Naive thymus-derived CD8-positive, alpha-beta T cell (primary cell): ENCODE measurements at regions not wholly inside any gene's neighbourhood (a gene's known extent, or its start where the extent isn't known, plus 50 kb on each side); places are given as distances from the start of the nearest gene placed in this dataset.

ENCODE experiments used
- ATAC-seq, 2 donors: fragments of 150-1000 bp; cut with Tn5 transposase in 1 of 2; sonication (Bioruptor Pico), chemical (Tn5 transposase) in 1 of 2; 1 replicate in 1 of 2; 2 replicates in 1 of 2; pipeline ENCODE4 v1.10.0; 2021; ENCODE audit warnings: mild to moderate bottlenecking in 2 of 2, moderate library complexity in 2 of 2
- POLR2A ChIA-PET: fragments of 350-600 bp; sonication (Branson Sonifier 250); formaldehyde crosslinking; loops from one replicate; lab custom pipeline; 2021; ENCODE audit warnings: antibody characterized with exemption; lab: Charles Lee
- DNase-seq, 10 donors: peaks; one replicate each; pipeline versions ENCODE4 v3.0.0 to v3.0.0-alpha.2; 2020 to 2022
- H3K27ac Mint-ChIP-seq, 10 donors: one replicate each; pipeline ENCODE4 v1.8.0; 2020 to 2022; ENCODE audit warnings: mild to moderate bottlenecking in 10 of 10, mixed read lengths in 10 of 10, moderate library complexity in 4 of 10, inconsistent platforms in 1 of 10
- H3K27me3 Mint-ChIP-seq, 5 donors: one replicate each; pipeline ENCODE4 v1.8.0; 2021 to 2022; ENCODE audit warnings: mixed read lengths in 5 of 5
- H3K36me3 Mint-ChIP-seq, 3 donors: one replicate each; pipeline ENCODE4 v1.8.0; 2020 to 2022; ENCODE audit warnings: mixed read lengths in 3 of 3, mild to moderate bottlenecking in 2 of 3, inconsistent platforms in 1 of 3
- H3K4me1 Mint-ChIP-seq, 4 donors: one replicate each; pipeline ENCODE4 v1.8.0; 2021 to 2022; ENCODE audit warnings: mixed read lengths in 4 of 4
- H3K4me3 Mint-ChIP-seq, 10 donors: one replicate each; pipeline ENCODE4 v1.8.0; 2020 to 2022; ENCODE audit warnings: mild to moderate bottlenecking in 10 of 10, mixed read lengths in 10 of 10, moderate library complexity in 6 of 10, inconsistent platforms in 1 of 10
- H3K9me3 Mint-ChIP-seq, 9 donors: one replicate each; pipeline ENCODE4 v1.8.0; 2020 to 2022; ENCODE audit warnings: mixed read lengths in 9 of 9, mild to moderate bottlenecking in 3 of 9, inconsistent platforms in 1 of 9, moderate library complexity in 1 of 9

DNA sequence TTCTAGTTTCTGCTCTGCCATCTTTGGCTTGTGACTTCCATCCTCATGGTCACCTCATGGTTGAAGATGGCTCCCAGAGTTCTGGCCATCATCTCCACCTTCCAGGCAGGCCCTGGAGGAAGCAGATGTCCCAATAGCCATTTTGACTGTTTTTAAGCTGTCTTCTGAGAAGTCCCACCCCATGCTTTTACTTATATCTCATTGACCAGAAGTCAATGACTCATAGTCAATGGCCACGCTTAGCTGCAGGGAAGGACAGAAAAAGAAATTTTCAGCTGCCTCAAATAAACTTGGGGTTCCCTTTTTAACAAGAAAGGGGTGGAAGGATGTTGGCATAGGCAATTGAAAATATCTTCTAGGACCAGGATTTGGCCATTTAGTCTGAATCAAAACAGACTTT, 168.1 kb downstream of the AACS start:
- Mint-ChIP-seq H3K4me3 (no peak overlapping the region), H3K27me3 (peaks cover 4 to 22% (median 15%) of the 10 kb centered on the region in 5 donors), H3K4me1 (no peaks in the 10 kb centered on the region), H3K9me3 (no peaks in the 10 kb centered on the region), H3K27ac (no peak overlapping the region), H3K36me3 (no peaks in the 10 kb centered on the region)
- DNase-seq: no peak
- POLR2A ChIA-PET: no interaction called here
- no peak for ATAC-seq

DNA sequence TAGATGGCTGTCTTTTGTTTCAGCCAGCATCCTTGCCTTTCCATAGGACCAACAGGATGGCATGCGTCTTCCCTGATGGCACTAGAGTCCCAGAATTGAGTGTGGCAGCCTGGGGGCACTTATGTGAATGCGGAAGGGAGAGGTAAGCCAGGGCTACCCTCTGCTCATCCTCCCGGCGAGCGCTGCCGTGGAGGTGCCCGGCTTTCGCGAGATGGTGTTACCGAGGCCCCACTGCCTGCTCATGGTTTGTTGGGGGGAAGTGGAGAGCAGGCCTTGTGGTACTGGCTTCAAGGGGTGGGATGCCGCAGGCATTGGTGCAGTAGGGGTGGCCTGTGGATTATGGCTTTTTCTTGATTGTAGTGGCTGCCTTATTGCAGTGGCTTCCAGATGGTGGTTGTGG, 174.3 kb downstream of the AACS start:
- no peak for ATAC-seq
- Mint-ChIP-seq H3K27me3 (peaks cover 13 to 34% (median 28%) of the 10 kb centered on the region in 5 donors), H3K27ac (no peak overlapping the region), H3K4me3 (no peak overlapping the region), H3K9me3 (no peaks in the 10 kb centered on the region), H3K36me3 (no peaks in the 10 kb centered on the region), H3K4me1 (no peaks in the 10 kb centered on the region)
- POLR2A ChIA-PET: no interaction called here
- no peak for DNase-seq

DNA sequence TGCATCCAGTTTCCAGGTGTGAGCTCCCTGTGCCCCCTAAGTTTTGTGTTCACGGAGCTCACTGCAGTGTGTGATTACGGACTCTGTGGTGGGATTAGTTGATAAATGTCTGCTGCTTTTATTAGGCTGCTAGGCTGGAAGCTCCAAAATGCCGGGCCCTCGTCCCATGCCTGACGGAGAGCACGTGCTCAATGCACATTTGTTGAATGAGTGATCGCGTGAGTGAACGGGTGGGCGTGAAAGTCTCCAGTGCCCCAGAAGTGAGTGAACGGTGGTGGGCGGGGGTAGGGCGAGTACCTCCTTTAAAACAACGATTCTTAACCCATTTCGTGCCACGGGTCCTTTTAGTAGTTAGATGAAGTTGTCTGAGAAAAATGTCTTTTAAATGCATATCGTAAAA, 175.5 kb downstream of the AACS start:
- POLR2A ChIA-PET: no interaction called here
- H3K27me3 Mint-ChIP-seq: peaks cover 9 to 38% (median 25%) of the 10 kb centered on the region in 5 donors
- H3K4me3 Mint-ChIP-seq: no peak overlapping the region
- H3K4me1 Mint-ChIP-seq: no peaks in the 10 kb centered on the region
- H3K36me3 Mint-ChIP-seq: no peaks in the 10 kb centered on the region
- DNase-seq (no peak), ATAC-seq (no peak)
- no peak overlapping the region for H3K27ac Mint-ChIP-seq
- no peaks in the 10 kb centered on the region for H3K9me3 Mint-ChIP-seq

DNA sequence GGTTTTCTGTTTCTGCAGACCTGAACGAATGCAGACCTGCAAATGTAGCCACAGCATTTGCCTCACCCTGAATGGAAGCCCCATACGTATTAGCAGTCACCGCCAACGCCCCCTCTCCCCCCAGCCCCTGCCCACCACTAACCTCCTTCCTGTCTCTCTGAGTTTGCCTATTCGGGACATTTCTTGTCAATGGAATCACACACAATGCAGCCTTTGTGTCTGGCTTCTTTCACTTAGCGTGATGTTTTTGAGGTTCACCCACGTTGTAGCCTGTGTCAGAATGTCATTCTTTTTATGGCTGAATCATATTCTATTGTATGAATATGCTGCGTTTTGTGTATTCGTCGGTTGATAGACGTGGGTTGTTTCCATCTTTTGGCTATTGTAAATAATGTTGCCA, 178.6 kb downstream of the AACS start:
- no peaks in the 10 kb centered on the region for H3K9me3 Mint-ChIP-seq
- H3K27me3 Mint-ChIP-seq: peaks cover 15 to 38% (median 18%) of the 10 kb centered on the region in 5 donors
- POLR2A ChIA-PET: no interaction called here
- H3K4me1 Mint-ChIP-seq: no peaks in the 10 kb centered on the region
- no peaks in the 10 kb centered on the region for H3K36me3 Mint-ChIP-seq
- H3K27ac Mint-ChIP-seq: no peak overlapping the region
- ATAC-seq (no peak), DNase-seq (no peak)
- H3K4me3 Mint-ChIP-seq: no peak overlapping the region

DNA sequence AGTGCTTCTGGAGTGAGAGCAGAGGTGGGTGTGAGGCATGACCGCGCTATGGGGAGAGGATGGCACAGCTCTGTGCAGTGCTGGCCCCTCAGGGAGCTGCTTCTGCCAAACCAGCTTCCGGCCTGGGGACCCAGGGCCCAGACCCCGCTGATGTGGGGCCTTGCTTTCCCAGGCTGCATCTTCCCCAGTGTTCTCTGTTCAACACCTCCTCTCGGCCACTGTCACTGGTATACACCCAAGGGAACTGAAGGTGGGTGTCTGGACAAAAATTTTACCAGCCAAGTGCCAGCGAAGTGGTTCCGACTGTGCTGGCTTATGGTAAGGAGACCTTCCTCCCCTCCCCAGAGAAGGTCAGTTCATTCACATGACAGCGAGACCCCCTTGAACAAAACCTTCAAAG, 179.1 kb downstream of the AACS start:
- POLR2A ChIA-PET: no interaction called here

DNA sequence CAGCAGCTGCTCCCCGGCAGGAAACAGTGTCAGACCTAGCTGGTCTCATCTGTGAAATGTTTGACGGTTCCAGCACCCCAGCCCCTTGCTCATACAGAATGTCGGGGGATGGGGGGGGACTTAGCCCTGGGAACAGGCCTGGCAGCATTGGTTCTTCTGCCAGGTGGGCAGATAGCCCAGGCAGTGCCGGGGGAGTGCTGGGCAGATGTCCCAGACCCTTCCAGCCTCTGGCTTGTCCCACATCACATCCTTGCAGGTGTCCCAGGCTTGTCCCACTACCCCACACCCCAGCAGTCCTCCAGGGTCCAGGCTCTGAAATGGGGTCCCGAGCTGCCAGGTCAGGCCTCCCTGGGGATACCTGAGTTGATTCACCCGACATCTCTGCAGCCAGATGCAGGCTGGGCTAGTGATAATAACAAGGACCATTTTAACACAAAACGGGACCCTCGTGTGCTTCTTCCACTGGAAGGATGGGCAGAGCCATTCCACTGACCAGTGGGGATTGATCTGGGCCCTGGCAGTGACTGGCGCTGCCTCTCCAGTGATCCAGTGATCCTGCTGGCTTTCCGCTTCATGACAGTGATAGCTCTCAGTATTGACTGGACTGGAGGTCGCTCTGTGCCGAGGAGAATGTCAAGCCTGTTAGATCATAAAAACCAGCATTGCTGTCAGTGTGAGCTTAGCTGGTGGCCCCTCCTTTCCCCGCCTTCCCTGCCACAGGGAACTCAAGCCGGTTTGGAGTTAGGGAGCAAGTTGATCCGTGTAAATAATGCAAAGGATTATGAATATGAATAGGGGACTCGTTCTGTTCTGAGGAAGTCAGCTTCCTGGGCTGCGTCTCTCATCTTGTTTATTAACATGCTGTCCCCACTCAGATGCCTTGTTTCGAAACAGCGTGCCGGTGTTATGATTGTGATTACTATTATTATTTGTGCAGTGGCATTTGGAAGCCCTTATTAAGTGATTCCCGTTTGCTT, 180.6 kb downstream of the AACS start:
- no peaks in the 10 kb centered on the region for H3K4me1 Mint-ChIP-seq
- no peaks in the 10 kb centered on the region for H3K9me3 Mint-ChIP-seq
- no peaks in the 10 kb centered on the region for H3K36me3 Mint-ChIP-seq
- ATAC-seq: no peak
- peaks cover 6 to 27% (median 15%) of the 10 kb centered on the region in 5 donors for H3K27me3 Mint-ChIP-seq
- no peak overlapping the region for H3K27ac Mint-ChIP-seq
- POLR2A ChIA-PET: no interaction called here
- no peak overlapping the region for H3K4me3 Mint-ChIP-seq
- no peak for DNase-seq

More for the DNA sequence above, 179.1 kb downstream of the AACS start:
- Mint-ChIP-seq H3K4me1 (no peaks in the 10 kb centered on the region), H3K36me3 (no peaks in the 10 kb centered on the region), H3K27me3 (peaks cover 11 to 32% (median 14%) of the 10 kb centered on the region in 5 donors), H3K27ac (no peak overlapping the region), H3K9me3 (no peaks in the 10 kb centered on the region), H3K4me3 (no peak overlapping the region)
- ATAC-seq (no peak), DNase-seq (no peak)

DNA sequence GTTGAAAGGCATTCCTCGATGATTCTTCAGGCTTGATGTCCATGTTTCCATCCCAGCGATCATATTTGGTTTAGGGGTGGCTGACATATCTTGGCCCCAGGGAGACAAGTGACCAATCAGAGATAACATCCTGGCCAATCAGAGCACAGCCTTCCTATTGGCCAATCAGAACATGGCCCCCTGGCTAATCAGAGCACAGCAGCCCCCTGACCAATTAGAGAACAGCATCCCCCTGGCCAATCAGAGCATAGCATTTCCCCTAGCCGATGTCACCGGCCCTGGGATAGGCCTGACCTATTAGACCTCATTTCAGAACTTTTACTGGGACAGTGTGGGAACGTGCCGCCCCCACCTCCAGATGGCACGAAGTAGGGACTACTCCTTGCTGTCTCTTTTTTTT, 182.2 kb downstream of the AACS start:
- POLR2A ChIA-PET: no interaction called here
- ATAC-seq: no peak
- H3K36me3 Mint-ChIP-seq: no peaks in the 10 kb centered on the region
- no peak for DNase-seq
- no peak overlapping the region for H3K4me3 Mint-ChIP-seq
- H3K27me3 Mint-ChIP-seq: peaks cover 4 to 27% (median 13%) of the 10 kb centered on the region in 5 donors
- no peaks in the 10 kb centered on the region for H3K4me1 Mint-ChIP-seq
- peaks cover 0 to 2% (median 0%) of the 10 kb centered on the region in 9 donors for H3K9me3 Mint-ChIP-seq
- no peak overlapping the region for H3K27ac Mint-ChIP-seq

DNA sequence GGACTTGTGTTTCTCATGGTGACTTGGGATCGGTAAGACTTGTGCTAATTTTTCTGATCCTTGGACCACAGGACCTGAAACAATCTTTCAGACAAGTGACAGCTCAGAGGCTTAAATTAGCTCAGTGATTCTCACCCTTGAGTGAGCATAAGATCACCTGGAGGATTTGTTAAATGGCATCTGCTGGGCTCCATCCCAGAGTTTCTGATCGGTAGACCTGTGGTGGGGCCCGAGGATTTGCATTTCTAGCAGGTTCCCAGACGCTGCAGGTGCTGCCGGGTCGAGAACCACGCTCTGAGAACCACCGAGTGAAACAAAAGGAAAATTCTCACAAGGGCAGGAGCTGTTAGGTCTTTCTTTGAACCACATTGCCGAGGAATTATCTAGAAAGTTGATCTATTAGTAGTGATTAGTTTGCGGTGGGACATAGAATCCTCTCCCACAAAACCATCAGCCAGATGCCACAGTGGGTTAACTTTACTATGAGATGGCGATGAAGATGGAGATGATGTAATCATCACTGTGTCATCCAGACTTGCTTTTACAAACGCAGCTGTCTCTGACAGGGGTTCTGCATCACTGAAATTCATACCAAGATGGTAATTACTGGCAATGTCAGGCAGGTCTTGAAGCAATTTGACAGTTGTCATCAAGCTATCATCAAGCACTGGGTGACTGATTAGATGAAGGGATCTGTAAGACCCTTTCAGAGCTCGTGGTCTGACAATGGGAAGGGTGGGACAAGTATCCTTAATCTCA, 184.0 kb downstream of the AACS start:
- Mint-ChIP-seq H3K9me3 (peaks cover 0 to 2% (median 0%) of the 10 kb centered on the region in 9 donors), H3K36me3 (no peaks in the 10 kb centered on the region), H3K27me3 (peaks cover 9 to 19% (median 14%) of the 10 kb centered on the region in 5 donors), H3K4me1 (no peaks in the 10 kb centered on the region), H3K4me3 (no peak overlapping the region), H3K27ac (no peak overlapping the region)
- POLR2A ChIA-PET: no interaction called here
- DNase-seq: no peak
- ATAC-seq: no peak

DNA sequence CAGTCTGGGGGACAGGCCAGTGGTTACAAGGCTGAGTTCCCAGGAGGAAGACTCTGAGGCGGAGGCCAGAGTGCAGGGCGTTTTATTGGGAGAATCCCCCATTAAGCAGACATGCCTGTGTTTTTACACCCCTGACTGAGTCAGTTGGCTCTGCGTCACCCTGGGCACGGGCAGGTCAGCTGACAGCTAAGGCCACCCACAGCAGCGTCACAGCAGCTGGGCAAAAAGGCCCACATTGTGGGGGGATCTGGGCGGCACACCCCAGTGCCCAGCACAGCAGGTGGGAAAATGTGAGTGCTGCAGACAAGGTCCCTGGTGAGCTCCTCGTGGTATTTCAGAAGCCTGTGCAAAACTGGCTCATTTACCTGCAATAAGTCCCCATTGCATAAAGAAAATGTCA, 184.7 kb downstream of the AACS start:
- no peaks in the 10 kb centered on the region for H3K36me3 Mint-ChIP-seq
- no peaks in the 10 kb centered on the region for H3K4me1 Mint-ChIP-seq
- H3K9me3 Mint-ChIP-seq: peaks cover 0 to 2% (median 0%) of the 10 kb centered on the region in 9 donors
- H3K4me3 Mint-ChIP-seq: no peak overlapping the region
- POLR2A ChIA-PET: no interaction called here
- ATAC-seq (no peak), DNase-seq (no peak)
- no peak overlapping the region for H3K27ac Mint-ChIP-seq
- H3K27me3 Mint-ChIP-seq: peaks cover 9 to 19% (median 14%) of the 10 kb centered on the region in 5 donors

DNA sequence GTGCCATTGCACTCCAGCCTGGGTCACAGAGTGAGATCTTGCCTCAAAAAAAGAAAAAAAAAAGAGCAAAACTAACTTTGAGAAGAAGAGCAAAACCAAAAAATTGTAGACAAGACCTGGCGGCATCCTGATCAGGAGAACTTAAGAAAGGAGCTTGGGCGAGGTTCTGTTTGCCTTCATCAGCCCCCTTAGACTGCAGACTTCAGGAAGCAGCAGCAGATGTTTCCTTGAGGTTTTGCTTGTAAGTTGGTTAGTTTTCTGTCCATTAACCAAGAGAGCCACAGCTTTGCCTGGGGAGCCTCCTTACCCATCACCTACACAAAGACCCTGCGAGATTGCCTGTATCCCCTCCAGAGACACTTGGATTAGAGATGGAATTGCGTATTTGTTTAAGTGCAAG, 189.0 kb downstream of the AACS start:
- Mint-ChIP-seq H3K36me3 (no peaks in the 10 kb centered on the region), H3K27me3 (peaks cover 0 to 26% (median 10%) of the 10 kb centered on the region in 5 donors), H3K4me3 (no peak overlapping the region), H3K27ac (no peak overlapping the region), H3K4me1 (peaks cover 0 to 2% (median 0%) of the 10 kb centered on the region in 4 donors), H3K9me3 (peaks cover 0 to 5% (median 0%) of the 10 kb centered on the region in 9 donors)
- POLR2A ChIA-PET: no interaction called here
- ATAC-seq: no peak
- no peak for DNase-seq

DNA sequence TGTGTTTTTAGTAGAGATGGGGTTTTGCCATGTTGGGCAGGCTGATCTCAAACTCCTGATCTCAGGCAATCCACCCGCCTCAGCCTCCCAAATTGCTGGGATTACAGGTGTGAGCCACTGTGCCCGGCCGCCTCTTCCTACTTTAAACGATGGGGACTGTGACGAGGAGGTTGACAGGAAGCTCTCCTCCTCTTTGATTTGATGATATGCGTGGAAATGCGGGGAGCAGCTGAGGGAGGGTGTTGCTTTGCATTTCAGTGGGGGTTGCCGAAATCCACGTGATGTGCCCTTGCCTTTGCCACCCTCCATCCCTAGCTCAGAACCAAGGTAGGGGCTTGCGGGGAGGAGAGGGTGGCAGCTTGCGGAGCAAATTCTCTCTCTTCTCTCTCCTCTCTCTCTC, 189.6 kb downstream of the AACS start:
- peaks cover 0 to 26% (median 10%) of the 10 kb centered on the region in 5 donors for H3K27me3 Mint-ChIP-seq
- ATAC-seq (no peak), DNase-seq (no peak)
- no peak overlapping the region for H3K27ac Mint-ChIP-seq
- H3K4me1 Mint-ChIP-seq: peaks cover 0 to 2% (median 0%) of the 10 kb centered on the region in 4 donors
- no peak overlapping the region for H3K4me3 Mint-ChIP-seq
- POLR2A ChIA-PET: no interaction called here
- H3K9me3 Mint-ChIP-seq: peaks cover 0 to 5% (median 0%) of the 10 kb centered on the region in 9 donors
- no peaks in the 10 kb centered on the region for H3K36me3 Mint-ChIP-seq

DNA sequence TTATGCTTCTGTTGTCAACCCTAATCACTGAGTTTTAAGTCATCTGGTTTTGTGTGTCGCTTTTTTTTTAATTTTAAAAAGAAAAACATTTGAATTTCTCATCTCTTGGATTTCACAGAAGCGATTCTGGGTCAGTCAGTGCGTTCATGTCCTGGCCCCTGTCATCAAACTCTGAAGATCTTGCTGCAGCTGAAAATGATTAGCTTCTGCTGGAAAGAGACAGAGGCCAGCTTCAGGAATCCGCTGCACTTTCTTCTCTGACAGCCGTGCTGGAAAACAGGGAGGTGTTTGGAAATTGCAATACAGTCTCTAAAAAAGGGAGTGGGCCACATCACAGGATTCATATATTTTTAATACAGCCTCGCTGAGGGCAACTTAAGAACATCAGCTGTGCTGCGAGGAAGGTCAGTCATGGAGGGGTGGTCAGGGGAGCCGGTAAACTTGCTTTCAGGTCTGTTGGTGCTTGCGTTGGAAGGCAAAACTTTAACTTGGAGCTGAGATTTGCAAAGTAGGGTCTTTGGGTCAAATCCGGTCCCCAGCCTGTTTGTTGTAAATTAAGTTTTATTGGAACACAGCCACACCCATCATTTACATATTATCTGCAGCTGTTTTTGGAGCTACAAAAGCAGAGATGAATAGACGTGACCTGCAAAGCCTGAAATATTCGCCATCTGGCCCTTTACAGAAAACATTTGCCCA, 190.8 kb downstream of the AACS start:
- POLR2A ChIA-PET: no interaction called here
- DNase-seq (no peak), ATAC-seq (no peak)
- Mint-ChIP-seq H3K4me1 (peaks cover 0 to 2% (median 0%) of the 10 kb centered on the region in 4 donors), H3K27ac (no peak overlapping the region), H3K4me3 (no peak overlapping the region), H3K27me3 (peaks cover 0 to 22% (median 12%) of the 10 kb centered on the region in 5 donors), H3K9me3 (peaks cover 0 to 5% (median 0%) of the 10 kb centered on the region in 9 donors), H3K36me3 (no peaks in the 10 kb centered on the region)

DNA sequence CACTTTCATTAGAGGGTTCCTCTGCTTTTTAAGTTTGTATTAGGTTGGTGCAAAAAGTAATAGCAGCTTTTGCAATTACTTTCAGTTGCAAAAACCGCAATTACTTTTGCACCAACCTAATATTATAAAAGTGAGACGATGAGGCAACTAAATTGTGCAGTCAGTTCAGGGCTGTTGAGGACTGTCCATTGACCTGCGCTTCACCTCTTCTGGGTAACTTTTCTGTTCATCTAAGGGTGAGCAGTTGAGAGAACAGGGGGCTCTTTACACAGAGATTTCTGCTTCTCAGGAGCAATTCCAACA, 191.3 kb downstream of the AACS start:
- no peak for DNase-seq
- Mint-ChIP-seq H3K27ac (no peak overlapping the region), H3K36me3 (no peaks in the 10 kb centered on the region), H3K9me3 (peaks cover 0 to 5% (median 0%) of the 10 kb centered on the region in 9 donors), H3K27me3 (peaks cover 2 to 22% (median 14%) of the 10 kb centered on the region in 5 donors), H3K4me1 (peaks cover 0 to 2% (median 0%) of the 10 kb centered on the region in 4 donors), H3K4me3 (no peak overlapping the region)
- ATAC-seq: no peak
- POLR2A ChIA-PET: no interaction called here
